ENCODE measurements at regions not wholly inside any gene's neighbourhood (a gene's known extent, or its start where the extent isn't known, plus 50 kb on each side); places are given as distances from the start of the nearest gene placed in this dataset.
"Not testable (repeated sequence)": the region's sequence is repeated elsewhere in the genome, so short reads cannot be mapped to it uniquely, and the experiment has no call there.

GRCh38 chr6:6867404-6867799, 240.4 kb upstream of the RREB1 start:
- no peak for DNase-seq (ENCODE audit: low spot score)

GRCh38 chr6:6869094-6869493, 238.7 kb upstream of the RREB1 start:
- DNase-seq (ENCODE audit: low spot score) = no peak

DNA sequence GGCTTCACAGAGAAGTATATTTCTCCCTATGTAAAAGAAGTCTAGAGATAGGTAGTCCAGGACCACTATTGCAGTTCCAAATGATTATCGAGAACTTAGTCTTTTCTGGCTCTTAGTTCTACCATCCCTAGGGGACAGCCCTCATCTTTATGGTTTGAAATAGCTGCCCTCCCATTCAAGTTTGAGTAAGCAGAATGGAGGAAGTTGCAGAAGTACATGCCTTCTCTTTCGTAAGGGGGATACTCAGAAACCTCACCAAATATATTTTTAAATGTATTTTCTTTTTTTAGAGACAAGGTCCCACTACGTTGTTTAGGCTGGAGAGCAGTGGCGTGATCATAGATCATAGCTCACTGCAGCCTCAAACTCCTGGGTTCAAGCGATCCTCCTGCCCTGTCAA, 236.8 kb upstream of the RREB1 start:
- no peak for DNase-seq (ENCODE audit: low spot score)

DNA sequence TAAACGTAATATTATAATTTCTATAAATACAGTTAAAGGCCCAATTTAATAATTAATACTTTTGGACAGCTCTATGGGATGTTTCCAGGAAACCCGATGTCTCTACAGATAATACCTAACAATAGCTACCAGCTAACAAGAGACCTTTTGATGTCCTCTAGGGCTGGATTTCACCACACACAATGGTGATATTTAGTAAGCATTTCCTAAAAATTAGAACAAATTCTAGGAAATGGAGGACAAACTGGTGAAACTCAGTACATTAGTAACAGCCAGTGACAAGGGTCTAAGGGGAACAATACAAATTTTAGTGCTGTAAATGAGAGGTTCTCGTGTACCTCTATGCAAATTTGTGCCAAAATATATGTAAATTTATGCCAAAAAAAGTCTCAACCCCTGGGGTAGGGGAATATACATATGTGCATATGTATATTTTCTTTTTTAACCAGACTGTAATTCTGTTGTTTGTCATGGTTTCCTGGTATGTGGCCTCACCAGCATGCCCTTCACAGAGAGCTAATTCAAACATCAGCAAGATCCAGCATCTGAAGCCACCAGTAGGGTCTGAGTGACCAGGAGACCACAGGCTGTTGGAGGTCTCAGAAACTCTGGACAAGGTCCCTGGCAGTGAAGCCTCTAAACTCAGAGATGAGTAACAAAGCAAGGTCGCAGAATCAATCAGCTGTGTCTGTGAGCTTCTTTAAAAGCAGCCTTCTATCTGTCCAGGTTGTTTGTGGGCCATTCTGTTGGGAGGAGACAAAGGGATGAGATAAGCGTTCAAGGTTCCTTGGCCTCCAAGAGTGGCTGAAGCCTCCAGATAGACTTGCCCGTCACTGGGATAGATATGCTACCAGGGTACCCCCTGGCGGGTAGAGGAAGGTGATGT, 235.1 kb upstream of the RREB1 start:
- no peak for DNase-seq (ENCODE audit: low spot score)

DNA sequence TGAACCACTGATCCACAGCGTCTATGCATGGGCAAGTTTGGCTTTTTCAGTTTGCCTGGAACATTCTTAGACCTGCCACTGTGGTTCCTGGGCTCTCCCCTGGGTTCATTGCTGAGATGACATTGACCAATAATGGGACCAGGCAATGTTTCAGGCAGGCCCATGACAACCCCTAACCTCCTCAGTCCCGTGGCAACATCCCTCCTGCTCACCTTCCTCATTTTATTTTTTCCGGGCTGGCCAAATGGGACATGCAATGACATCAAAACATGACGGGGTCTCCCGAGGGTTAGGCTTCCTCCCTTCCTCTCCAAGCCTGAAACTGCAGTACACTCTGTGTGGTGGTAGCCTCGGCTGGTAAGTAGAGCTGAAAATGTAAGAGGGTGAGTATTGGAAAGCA, 234.0 kb upstream of the RREB1 start:
- DNase-seq (ENCODE audit: low spot score) = no peak

DNA sequence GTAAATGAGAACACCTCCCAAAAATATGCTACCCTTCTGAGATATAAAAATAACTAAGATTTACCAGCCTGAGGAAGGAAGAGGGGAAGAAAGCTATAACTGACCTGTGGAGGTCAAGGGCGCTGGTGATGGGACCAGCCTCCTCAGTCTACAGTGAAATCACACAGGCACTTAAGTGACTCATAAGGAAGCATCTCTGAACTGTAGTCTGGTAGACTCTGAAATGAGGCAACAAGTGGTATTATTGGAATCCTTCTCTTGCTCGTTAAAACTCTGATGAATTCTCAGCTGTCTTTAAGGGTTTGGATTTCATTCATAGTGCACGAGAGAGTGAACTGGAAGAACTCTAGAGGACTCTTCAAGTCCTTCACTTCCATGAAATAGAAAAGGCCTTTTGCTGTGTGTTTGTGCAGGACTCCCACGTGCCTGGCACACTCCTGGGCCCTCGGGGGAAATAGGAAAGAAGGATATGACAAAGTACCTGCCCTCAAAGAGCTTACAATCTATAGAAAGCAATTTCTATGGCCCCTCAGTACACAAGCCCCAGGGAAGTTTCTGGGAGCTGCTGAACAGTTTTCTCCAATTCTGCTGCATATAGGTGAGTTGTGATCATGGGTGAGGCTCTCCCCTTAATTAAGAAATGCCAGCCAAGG, 231.8 kb upstream of the RREB1 start:
- DNase-seq (ENCODE audit: low spot score) = no peak

DNA sequence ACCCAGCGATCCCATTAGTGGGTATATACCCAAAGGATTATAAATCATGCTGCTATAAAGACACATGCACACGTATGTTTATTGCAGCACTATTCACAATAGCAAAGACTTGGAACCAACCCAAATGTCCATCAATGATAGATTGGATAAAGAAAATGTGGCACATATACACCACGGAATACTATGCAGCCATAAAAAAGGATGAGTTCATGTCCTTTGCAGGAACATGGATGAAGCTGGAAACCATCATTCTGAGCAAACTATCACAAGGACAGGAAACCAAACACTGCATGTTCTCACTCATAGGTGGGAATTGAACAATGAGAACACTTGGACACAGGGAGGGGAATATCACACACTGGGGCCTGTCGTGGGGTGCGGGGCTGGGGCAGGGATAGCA, 230.0 kb upstream of the RREB1 start:
- not testable (repeated sequence) for DNase-seq (ENCODE audit: low spot score)

DNA sequence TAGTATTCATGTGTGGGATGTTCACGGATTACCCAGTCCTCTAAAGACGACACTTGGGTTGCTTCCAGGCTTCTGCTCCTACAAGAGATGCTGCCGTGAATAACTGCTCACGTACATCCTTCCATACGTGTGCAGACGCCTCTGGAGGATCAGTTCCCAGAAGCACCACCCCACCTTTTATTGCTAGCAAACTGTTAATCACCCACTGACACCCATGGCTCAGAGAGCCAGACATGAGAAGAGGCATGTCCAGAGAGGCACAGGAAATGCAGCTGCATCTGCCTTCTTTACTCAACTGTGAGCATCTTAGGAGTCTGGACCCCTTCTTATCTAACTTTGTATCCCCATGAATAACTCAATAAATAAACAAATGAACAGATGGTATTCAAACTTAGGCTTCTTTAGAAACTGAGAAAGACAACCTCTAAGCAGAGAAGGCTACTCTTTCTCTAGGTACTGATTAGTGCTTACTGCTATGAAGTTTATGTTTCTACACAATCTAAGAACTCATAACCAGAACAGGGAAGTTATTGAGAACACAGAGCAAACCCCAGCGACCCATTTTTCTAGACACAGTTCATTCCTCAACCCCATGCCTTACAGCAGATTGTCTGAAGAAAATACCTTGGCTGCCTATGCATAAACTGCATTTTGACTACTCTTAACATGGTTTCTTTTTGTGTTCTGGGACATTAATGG, 228.7 kb upstream of the RREB1 start:
- DNase-seq (ENCODE audit: low spot score) = no peak

DNA sequence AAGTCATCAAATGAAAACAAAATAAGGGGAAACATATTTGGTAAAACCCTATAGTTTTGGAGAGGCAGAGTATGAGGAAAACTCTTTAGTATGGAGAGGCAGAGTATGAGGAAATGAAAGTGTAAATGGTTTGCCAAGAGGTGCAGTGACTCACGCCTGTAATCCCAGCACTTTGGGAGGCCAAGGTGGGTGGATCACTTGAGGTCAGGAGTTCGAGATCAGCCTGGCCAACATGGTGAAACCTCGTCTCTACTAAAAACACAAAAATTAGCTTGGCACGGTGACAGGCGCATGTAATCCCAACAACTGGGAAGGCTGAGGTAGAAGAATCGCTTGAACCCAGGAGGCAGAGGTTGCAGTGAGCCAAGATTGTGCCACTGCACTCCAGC, 228.2 kb upstream of the RREB1 start:
- not testable (repeated sequence) for DNase-seq (ENCODE audit: low spot score)

- DNase-seq (ENCODE audit: low spot score) = no peak
These were observed 226.9 kb upstream of the RREB1 start for GRCh38 chr6:6880745-6881437.

- DNase-seq (ENCODE audit: low spot score) = no peak
These were observed 226.1 kb upstream of the RREB1 start for GRCh38 chr6:6881438-6882225.

DNA sequence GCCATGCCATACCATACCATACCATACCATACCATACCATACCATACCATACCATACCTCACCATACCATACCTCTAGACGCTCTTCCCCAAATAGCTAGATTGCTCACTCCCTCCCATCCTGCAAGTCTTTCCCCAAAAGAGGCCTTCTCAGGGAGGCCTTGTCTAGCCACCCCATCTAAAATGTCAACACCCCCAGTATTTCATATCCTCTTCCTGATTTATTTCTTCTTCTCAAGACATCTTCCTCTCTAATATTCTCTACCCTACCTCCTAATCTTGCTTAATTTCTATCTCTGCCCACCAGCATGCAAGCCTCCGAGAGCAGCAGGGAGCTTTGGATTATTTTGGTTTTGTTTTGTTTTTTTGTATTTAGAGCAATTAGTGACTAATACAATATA, 225.2 kb upstream of the RREB1 start:
- DNase-seq (ENCODE audit: low spot score) = no peak

DNA sequence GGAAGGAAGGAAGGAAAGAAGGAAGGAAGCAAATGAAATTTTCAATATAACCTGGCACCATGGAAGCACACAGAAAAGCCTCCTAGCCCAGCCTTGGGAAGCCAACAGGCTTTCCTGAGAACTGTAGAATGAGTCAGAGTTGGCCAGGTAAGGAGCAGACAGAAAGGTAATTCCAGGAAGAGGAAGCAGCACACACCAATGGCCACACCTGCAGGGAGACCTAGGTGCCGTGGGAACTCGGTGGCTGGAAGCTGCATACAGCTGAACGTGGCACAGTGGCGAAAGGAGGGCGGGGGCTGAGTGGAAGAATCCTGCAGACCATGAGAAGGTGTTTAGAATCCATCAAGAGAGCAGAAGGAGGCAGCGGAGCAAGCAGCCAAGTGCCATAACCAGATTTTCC, 224.8 kb upstream of the RREB1 start:
- no peak for DNase-seq (ENCODE audit: low spot score)

- DNase-seq (ENCODE audit: low spot score) = no peak
These were observed 223.6 kb upstream of the RREB1 start for GRCh38 chr6:6884193-6884627.

DNA sequence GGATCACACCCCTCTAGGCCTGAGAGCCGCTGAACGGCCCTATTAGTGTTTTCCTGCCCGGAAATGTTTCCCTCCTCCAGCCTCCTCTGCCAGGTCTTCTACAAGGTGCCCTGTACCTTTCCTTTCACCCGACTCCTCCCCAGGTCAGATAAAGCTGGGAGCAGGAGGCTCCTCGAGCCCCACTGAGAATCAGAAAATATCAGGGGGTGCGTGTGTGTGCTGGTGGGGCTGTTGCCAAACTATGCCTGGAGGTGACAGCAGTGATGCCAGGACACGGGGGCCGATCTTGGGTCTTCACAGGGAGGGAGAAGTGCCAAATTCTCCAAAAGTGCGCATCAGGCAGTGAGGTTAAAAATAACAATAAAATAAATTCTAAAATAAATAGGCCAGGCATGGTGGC, 222.8 kb upstream of the RREB1 start:
- DNase-seq (ENCODE audit: low spot score) = no peak

GRCh38 chr6:6885521-6886170, 222.1 kb upstream of the RREB1 start:
- no peak for DNase-seq (ENCODE audit: low spot score)

DNA sequence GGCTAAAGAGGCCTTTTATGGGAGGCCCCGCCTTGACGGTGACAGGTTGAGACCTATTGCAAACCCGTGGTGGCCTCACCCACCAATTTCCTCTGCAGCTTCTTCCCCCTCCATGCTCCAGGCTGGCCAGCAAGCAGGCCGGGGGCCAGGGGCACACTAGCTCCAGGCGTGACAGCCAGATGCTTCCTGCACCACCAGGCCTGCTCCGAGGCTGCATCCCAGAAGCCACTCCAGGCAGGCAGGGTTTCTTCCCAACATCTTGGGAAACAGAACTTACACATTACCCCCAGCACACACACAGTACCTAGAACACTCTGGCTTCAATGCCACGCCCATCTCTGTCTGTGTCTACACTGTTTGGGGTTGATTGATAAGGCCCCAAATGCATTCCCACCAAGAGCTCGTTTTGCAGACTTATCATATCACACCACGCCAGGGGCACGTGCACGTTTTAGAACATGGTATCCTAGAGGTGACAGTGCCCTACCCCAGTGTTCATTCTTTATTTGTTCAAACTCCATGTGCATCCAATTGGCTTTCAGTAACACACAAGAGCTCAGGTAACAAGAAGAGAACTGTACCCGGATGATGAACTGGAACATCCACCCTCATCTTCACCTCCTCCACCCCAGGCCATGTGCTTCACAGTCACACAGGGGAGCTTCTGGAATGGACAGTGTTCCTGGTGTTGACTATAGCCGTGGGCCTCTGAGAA, 221.4 kb upstream of the RREB1 start:
- no peak for DNase-seq (ENCODE audit: low spot score)

- DNase-seq (ENCODE audit: low spot score) = no peak
These were observed 220.9 kb upstream of the RREB1 start for GRCh38 chr6:6886886-6887285.

DNA sequence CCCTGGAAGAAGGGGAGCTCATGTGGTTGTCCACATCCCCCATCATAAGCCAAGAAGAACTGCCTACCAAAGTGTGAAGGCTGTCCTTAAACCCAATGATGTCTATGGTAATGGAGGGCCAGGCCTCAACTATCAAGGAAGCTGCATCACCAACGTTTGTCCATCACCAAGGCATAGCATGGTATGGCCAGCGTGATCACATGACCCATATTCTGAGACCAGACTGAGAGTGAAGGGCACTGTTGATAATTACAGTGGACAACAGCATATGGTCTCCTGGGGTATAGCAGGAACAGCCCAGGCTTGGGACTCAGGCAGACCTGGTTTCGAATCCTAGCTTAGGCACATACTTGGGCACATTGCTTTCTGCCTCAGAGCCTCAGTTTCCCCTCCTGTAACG, 218.2 kb upstream of the RREB1 start:
- no peak for DNase-seq (ENCODE audit: low spot score)

GRCh38 chr6:6890400-6890858, 217.3 kb upstream of the RREB1 start:
- peak; percentile 61 for DNase-seq (ENCODE audit: low spot score)
